ENCODE measurements at regions not wholly inside any gene's neighbourhood (a gene's known extent, or its start where the extent isn't known, plus 50 kb on each side); places are given as distances from the start of the nearest gene placed in this dataset.
"Not testable (repeated sequence)": the region's sequence is repeated elsewhere in the genome, so short reads cannot be mapped to it uniquely, and the experiment has no call there.

DNA sequence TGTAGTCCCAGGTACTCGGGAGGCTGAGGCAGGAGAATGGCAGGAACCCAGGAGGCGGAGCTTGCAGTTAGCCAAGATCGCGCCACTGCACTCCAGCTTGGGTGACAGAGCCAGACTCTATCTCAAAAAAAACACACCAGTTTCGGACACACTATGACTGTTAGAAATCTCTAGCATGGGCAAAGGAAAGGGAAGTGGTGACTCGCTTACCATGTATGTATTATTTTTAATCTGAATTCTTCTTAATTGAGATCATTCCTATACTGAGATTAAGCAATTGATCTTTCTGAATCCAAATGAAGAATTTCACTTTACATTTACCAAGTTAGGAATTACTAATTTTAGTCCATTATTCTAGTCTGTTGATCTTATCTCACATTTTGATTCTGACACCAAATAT is 459.2 kb upstream of the ALCAM start:
- DNase-seq, result no peak

DNA sequence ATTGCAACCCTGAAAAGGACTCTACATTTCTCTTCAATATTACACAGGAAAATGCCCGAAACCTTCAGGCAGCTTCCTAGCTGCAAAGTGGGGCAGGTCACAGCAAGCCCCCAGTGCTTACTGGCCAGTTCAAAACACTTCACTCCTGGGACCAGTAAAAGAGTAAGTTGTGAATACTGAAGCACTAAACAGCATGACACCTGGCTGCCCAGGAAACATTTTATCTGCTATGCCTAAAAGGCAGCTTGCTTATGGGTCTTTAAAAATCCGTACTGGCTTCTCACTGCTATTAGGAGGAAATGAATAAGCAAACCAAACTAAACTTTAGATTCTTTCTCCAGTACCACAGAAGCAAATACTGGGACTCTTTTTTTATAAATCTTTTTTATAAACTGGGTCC is 457.9 kb upstream of the ALCAM start:
- no peak for DNase-seq

DNA sequence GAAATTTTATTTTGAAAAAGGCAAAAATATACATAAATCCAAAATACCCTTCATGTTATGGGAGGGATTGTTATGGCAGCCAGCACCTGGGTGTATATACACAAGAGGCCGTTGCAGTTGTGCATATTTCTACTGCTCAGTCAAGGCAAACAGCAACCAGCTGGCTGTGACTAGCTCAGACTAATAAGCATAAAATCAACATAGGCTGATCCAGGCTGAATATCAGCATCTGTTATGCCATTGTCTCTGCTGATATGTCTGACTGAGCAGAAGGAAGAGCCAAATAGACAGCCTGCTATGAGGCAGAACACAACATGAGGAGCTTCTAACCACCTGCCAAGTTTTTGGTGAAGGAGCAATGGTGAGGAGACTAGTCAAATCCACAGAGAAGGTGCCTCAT is 457.5 kb upstream of the ALCAM start:
- DNase-seq, result no peak

DNA sequence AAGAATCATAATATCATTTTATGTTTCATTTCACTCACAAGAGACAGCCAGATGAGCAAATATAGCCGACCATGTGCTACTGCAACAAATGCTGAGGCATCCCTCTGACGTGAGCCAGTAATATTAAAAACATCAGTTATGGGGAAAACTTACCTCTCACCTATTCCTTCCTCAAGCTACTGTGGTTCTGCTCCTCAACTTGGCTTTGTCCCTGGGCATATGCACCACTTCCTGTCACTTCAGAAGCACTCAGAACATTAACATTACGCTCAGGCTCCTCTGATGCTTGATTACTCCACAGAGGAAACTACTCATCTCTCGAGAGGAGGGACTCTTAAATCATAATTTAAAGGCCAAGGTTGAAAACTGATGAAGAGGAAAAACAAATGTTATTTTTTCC is 457.0 kb upstream of the ALCAM start:
- DNase-seq, result no peak

DNA sequence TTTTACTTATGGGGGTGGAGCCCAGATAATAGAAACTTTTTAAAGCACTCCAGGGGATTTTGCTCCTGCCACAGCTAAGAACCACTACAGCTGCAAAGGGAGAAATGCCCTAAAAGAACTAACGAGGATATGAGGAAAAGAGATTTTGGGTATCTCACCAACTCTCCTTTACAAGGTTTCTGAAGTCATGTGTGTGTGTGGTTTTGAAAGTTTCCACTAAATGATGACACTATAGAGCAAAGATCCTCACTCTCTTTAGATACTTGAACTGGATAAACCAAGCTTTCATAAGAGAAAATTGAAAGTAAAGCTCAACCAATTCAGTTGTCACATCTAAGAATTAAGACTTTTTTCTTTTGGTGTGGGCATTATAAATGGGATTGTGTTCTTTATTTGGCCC is 455.3 kb upstream of the ALCAM start:
- no peak for DNase-seq

DNA sequence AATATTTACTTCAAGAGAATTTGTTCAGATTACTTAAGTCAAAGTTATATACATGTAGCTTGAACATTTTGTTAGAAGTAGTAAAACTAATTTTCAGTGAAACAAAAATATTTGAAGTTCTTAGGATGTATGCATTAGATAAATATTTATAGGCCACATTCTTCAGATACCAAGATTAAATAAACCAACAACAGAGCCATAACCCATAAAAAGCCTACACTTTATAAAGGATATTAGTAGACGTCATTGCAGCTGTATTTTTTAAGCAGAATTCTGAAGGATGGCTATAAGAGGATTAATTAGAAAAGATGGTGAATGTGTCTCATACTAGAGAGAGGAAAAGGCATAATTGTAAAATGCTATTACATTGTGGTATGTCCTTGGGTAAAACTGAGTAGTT is 449.7 kb upstream of the ALCAM start:
- DNase-seq, result no peak

DNA sequence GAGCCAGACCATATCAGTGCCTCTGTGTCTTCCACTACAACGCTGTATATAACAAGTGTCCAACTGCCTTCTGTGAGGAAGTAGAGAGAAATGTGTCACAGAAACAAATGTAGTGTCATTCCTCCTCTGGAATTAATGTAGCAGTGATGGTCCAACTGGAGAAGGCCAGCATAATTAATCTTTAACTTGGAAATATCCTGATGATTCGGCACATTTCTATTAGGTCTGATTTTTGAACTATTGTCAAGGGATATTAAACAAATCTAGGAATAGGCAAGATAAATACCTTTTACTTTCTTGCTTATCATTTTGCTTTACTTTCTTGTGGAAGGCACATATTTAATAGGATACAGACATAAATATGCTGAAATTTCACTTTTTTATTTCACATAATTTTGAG is 446.2 kb upstream of the ALCAM start:
- no peak for DNase-seq

DNA sequence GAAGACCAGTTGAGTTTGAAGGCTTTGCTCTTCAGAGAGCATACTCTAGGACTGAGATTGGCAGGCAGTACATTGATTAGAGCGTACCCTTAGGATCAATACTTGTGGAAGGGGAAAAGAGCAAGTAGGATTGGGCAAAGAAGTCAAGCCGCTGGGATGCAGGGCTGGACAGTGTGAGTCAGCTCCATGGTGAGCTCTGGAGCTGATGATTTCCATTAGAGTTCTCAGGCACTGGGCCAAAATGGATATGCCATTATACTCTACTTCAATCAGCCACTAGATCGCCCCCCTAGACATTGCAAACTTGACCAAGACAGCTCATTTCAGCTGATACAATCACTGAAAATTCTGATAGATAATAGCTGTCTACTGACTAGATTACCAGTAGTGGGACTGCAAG is 432.7 kb upstream of the ALCAM start:
- no peak for DNase-seq

DNA sequence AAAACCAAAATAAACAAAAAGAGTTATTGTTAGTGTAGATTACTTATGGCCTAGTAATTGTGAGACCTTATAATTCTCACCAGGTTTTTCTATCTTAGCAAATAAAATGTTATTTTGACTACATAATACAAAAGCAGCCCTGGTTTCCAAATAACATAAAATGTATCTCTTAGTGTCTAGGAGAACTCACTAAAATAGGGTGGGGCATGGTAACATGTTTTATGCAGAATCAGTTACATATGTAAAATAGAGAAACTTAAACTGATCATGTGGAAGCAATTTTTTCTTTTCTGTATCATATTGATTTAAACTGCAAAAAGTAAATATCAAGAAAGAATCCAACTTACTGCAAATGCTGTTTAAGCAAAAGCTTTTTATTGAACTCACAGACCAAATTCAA is 431.1 kb upstream of the ALCAM start:
- no peak for DNase-seq

DNA sequence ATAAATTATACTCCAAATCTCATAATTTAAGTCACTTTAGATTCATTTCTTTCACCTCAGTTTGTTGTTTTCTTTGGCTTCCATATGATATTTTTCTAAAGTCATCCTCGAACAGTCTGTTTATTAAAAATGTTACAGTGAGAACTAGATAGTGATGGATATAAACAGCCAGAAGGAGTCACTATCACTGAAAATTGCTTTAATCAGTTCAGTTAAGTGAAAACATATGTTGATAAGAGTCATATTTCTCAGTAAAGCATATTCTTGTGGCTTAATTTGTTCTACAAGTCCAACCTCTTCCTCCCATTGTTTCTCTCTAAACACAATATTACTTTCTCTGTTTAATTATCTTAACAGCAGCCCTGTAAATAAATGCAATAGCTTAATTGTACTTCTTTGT is 427.5 kb upstream of the ALCAM start:
- DNase-seq, result no peak

DNA sequence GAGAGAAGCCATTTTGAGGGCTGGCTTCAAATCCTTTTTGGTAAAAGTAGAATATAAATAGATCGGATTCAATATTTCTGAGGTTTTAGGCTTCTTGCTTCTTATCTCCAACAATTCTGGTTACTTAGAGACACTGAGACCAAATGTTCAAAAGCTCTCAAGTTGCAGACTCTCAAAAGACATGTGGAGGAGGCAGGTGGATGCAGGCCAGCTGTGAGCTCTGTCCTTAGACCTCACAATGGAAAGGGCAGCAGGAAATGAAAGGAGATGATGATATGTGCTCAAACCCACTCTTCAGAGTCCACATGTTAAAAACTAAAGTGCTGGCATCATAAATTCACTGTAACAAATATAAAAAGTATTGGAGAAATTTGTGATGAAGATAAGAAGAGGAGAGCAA is 424.9 kb upstream of the ALCAM start:
- DNase-seq, result peak; percentile 87

DNA sequence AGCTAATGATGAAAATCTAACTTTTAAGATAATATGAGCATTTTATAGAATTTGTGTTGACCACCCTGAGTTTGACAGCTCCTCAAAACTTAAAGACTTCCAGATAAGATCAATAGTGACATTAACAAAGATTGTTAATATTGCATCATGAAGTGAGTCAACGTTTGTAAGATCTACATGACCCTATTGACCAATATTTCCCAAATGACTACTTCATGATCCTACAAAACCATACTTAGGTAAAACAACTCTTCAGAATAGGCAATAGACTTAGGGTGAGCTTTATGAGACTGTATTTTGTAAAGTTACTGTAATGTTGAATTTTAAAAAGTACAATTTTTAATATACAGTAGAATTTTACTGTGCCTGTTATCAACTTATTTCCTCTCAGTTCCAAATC is 422.7 kb upstream of the ALCAM start:
- no peak for DNase-seq

DNA sequence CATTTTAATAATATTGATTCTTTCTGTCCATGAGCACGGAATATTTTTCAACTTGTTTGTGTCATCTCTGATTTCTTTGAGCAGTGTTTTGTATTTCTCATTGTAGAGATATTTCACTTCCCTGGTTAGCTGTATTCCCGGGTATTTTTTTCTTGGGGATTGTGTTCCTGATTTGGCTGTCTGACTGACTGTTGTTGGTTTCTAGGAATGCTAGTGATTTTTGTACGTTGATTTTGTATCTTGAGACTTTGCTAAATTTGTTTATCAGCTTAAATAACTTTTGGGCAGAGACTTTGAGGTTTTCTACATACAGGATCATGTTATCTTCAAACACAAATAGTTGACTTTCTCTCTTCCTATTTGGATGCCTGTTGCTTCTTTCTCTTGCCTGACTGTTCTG is 418.8 kb upstream of the ALCAM start:
- DNase-seq, result no peak

DNA sequence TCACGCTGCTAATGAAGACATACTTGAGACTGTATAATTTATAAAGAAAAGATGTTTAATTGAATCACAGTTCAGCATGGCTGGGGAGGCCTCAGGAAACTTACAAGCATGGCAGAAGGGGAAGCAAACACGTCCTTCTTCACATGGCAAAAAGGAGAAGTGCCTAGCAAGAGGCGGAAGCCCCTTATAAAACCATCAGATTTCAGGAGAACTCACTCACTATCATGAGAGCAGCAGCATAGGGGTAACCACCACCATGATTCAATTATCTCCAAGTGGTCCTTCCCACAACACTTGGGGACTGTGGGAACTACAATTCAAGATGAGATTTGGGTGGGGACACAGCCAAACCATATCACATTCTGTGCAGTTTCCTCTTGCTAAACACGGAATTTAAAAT is 416.9 kb upstream of the ALCAM start:
- not testable (repeated sequence) for DNase-seq

DNA sequence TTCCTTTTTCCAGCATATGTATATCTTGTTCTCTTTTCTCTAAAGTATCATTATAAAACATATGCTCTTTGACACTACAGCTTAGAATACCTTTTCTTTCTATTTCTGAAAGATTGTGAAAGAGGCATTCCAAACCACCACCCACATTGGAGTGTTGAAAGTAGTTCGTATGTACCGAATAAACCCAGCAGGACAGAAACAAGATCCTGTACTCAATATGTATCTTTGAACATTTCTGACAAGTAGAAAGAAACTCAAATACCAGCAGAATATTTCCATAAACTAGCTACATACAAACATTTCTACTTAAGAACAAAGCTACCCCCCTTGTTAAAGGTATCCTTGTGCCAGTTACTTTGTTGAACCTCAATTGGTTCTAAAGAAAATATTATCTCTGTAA is 415.3 kb upstream of the ALCAM start:
- DNase-seq, result no peak

DNA sequence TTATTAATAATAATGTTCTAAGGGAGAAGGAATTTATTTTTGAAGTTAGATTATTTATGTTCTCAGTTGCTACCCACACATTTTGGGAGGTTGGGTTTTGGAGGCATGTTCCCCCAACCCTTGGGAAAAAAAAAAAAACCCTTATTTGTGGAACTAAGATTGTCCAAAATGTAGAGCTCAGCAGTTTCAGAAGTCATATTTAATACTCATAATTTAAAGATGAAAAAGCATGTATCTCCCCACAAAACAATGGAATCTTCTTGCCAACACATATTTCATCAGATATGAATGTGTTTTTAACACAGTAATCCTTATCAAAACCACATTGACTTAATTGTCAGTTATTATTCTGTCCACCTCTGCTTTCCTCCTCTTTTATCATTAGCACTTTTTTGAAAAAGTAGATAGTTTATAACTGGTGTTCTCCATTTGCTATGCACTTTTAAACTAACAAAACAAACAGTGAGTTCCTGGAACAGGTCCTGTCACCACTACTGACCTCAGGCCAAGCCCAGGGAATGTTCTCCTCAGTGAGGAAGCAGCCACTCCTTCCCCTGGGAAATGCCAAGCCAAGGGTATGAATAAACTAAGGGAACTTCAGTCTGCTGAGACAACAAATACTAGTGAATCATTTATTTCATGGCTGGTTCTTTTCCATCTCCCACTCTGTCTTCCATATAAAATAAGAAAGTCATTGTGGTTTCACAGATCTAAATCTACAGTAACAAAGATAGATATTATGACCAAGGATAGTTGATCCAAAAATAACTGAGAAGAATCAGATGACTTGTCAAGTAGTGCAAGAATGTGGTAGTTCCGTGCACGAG is 414.4 kb upstream of the ALCAM start:
- DNase-seq, result no peak

DNA sequence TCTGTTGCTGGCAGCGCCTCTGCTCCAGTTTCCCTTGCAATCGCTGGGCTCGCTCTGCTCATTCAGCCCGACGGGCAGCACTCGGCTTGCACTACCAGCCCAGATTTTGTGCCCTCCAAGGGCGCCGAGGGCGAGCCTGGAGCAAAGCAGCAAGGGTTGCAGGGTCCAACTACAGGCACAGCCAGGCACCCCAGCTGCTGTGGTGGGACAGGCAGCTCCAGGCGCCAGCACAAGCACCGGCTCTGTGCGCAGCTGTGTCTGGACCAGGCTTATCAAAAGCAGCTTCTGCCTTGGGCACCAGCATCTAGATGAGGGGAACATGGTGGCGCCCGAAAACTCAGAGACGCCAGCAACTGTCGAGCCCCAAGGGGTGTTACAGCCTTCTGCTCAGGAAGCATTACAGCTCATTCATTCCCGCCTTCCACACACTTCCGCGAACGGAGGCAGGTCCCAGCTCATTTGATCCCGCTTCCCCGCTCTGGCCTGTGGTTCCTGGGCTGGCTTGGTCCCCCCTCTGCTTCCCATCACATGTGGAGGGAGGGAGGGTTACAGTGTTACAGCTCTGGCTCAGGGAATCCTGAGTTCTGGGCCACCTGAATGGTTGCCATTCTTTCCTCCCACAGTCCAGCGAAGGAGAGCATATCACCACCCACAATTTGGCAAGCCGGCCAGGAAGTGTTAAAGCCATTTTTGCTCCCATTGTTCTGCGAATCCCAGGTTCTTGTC is 409.9 kb upstream of the ALCAM start:
- DNase-seq, result no peak

DNA sequence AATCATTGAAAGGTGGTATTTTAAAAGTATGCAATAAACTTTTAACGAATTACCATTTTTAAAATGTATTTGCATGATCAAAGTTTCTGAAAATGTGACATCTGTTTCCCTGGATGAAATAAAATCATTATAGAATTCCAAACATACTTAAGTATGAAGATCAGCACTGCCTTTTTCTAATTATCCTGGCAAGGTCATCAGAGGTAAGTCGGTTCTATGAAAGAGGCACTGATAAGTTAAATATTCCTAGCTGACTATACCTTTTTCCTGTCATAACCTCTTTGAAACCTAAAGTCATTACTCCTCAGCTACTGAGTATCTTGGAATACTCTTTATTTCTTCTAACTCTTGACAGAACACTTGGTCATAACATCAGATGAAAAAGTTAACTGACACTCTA is 406.1 kb upstream of the ALCAM start:
- DNase-seq, result no peak

DNA sequence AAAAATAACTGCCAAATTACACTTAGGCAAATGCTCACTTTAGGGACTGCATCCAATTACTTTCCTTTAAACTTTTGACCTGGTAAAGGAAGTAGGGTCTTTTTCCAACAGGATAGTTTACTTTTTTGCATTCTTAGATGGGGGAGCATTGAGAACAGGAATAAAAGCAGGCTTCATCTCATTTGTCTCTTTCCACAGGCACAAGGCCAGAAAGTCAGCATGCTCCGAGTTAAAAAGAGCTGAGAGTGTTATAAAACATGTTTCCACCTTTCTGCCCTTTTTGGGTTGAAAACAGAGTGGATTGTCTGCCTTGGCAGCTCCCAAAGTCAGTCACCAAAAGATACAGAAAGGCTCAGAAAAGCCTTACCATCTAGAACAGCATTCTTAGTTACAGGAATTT is 404.9 kb upstream of the ALCAM start:
- no peak for DNase-seq

DNA sequence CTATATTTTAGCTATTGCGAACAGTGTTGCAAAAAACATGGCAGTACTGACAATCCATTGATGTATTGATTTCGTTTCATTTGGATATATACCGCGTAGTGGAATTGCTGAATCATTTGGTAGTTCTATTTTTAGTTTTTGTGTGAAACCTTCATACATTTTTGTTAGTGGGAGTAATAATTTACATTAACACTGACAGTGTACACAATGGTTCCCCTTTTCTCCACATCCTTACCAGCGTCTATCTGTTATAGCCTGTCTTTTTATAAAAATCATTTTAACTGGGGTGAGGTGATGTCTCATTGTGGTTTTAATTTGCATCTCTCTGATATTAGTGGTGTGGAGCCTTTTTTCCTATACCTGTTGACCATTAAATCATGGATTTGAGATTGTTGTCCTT is 392.4 kb upstream of the ALCAM start:
- DNase-seq, result no peak

DNA sequence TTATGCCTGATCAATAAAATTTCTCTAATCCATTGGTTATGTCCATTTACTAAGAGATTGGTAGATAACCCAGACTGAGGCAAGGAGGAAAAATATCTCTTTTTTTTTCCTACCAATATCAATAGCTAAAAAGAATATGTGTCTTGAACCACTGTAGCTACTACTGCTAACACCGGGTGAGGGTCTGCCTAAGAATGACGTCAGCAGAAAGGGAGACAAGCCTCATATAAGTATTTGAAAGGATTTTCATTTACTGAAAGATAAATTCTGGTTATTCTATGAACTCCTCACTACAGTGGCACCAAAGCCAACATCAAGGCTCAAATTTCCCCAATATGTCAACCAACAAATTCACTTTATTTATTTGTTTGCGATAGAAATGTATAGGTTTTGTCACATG is 389.0 kb upstream of the ALCAM start:
- no peak for DNase-seq

DNA sequence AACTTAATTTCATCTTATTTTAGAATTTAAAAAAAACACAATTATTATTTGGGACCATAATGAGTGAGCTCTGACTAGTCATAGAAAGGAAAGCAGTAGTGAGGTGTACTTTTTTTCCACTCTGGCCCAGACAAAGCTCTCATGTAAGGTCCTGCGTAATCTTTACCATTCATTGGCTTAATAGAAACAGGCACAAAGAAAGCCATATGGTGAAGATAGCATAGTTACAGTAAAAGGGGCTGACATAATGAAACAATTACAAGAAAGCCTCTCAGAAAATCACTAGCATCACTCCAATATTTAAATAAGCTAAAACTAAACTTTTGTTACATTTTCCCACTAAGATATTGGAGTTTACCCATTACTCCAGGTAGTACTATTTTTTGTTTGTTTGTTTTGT is 384.6 kb upstream of the ALCAM start:
- DNase-seq, result no peak

DNA sequence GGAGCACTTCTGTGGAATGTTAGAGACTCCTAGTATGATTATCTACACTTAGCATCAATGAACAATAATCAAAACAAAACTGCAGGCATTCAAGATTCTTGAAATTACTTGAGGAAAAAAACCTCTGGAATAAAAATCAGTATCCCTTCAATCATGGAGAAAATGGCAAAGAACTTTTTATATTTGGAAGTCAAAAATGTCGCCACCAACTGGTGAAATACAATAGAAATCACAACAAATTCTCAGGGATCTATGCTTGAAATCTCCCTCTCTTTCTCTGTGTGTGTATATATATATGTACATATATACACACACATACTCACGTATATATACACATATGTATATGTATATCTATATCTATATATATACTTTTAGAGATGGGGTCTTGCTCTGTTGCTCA is 378.9 kb upstream of the ALCAM start:
- no peak for DNase-seq

DNA sequence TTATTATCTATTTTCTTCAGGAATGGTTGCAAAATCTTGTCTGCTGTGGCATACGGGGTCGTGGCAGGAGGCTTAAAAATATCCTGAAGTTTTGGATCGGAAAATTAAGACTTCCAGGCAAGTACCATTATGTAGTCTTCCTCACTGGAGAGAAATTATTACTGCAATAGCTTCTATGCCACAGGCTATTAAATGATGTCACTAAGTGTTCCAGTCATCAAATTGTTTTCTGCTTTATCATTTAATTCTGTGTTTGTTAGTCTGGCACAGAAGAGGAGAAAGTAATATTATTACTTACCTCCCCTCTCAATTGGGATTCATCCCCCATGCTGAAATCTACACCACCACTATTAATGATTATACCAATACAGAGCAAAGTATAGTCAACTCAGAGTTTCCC is 378.2 kb upstream of the ALCAM start:
- no peak for DNase-seq

DNA sequence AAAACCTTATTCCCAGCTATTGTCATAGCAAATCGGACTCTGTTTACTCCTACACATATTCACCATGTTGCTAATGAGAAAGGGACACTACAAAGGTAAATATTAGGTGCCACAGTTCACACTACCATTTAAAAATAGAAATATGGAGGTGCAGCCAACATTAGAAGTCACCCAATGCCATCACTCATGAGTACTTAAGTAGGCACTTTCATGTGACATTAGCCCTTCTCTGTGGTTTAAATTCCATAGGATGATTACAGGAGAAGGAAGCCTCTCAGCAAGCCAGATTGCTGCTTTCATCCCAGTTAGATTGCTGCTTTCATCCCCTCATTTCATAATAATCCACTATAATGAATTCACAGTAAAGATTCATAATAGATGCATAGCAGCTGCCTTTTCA is 376.8 kb upstream of the ALCAM start:
- no peak for DNase-seq
